HL-60 (cell line): ENCODE measurements at regions not wholly inside any gene's neighbourhood (a gene's known extent, or its start where the extent isn't known, plus 50 kb on each side); places are given as distances from the start of the nearest gene placed in this dataset.
"Not testable (repeated sequence)": the region's sequence is repeated elsewhere in the genome, so short reads cannot be mapped to it uniquely, and the experiment has no call there.

Experiments
- DNase-seq, 2 experiments: peaks; one replicate each; pipeline ENCODE4 v3.0.0-alpha.2; 2010 to 2020; ENCODE audit warnings: low read depth in 1 of 2, low spot score in 1 of 2
- H3K27ac ChIP-seq: fragments of 250-450 bp; sonication (Bioruptor Pico); replicated peaks from 2 replicates; pipeline ENCODE4 v1.5.1; 2020; ENCODE audit warnings: mild to moderate bottlenecking, moderate library complexity
- H3K27me3 ChIP-seq: fragments of 250-450 bp; sonication (Bioruptor Pico); 2 replicates; pipeline ENCODE4 v1.5.1; 2021; ENCODE audit warnings: mild to moderate bottlenecking, moderate library complexity; ENCODE audit not compliant: insufficient read depth, poor library complexity, severe bottlenecking
- H3K4me3 ChIP-seq: replicated peaks from 2 replicates; pipeline ENCODE4 v1.5.1; 2011; ENCODE audit warnings: mild to moderate bottlenecking, control low read depth, low read length; ENCODE audit not compliant: insufficient read depth
- CTCF ChIP-seq: IDR thresholded peaks from one replicate; pipeline ENCODE4 v1.5.1; 2011; ENCODE audit warnings: low read length, control low read depth, inconsistent platforms; ENCODE audit not compliant: insufficient read depth
- GABPA ChIP-seq: IDR thresholded peaks from 2 replicates; pipeline ENCODE4 v1.6.1; 2012; ENCODE audit warnings: low read depth
- POLR2AphosphoS5 ChIP-seq: IDR thresholded peaks from 2 replicates; pipeline ENCODE4 v1.6.1; 2012; ENCODE audit warnings: low read depth
- REST ChIP-seq: IDR thresholded peaks from 2 replicates; pipeline ENCODE4 v1.6.1; 2012; ENCODE audit warnings: low read depth; ENCODE audit not compliant: insufficient replicate concordance
- SPI1 ChIP-seq: IDR thresholded peaks from 2 replicates; pipeline ENCODE4 v1.6.1; 2012; ENCODE audit warnings: low read depth, mild to moderate bottlenecking, borderline replicate concordance

- H3K27me3 ChIP-seq, result no peaks in the 10 kb centered on the region
- H3K27ac ChIP-seq, result no peak overlapping the region
- no peak overlapping the region for H3K4me3 ChIP-seq
- TF ChIP-seq SPI1, result no peak
- no peak for TF ChIP-seq REST
- TF ChIP-seq CTCF, result no peak
- no peak for TF ChIP-seq POLR2AphosphoS5
- no peak for TF ChIP-seq GABPA
- DNase-seq, result no peak
These were observed 317.7 kb upstream of the ESRRG start for GRCh38 chr1:217040711-217041455.

- DNase-seq, result no peak
- no peak overlapping the region for H3K4me3 ChIP-seq
- H3K27ac ChIP-seq, result no peak overlapping the region
- no peaks in the 10 kb centered on the region for H3K27me3 ChIP-seq
- TF ChIP-seq REST, result no peak
- TF ChIP-seq CTCF, result no peak
- no peak for TF ChIP-seq SPI1
- no peak for TF ChIP-seq GABPA
- no peak for TF ChIP-seq POLR2AphosphoS5
These were observed 316.7 kb upstream of the ESRRG start for GRCh38 chr1:217039926-217040325.

- DNase-seq, H3K27ac ChIP-seq, H3K27me3 ChIP-seq, H3K4me3 ChIP-seq: not testable (repeated sequence)
These were observed 315.9 kb upstream of the ESRRG start for GRCh38 chr1:217039139-217039538.

- Histone ChIP-seq H3K27me3 (no peaks in the 10 kb centered on the region), H3K4me3 (no peak overlapping the region), H3K27ac (no peak overlapping the region)
- TF ChIP-seq SPI1, result no peak
- no peak for TF ChIP-seq CTCF
- DNase-seq, result no peak
These were observed 313.5 kb upstream of the ESRRG start for GRCh38 chr1:217036757-217037156.
